ENCODE measurements at regions not wholly inside any gene's neighbourhood (a gene's known extent, or its start where the extent isn't known, plus 50 kb on each side); places are given as distances from the start of the nearest gene placed in this dataset.

GRCh38 chrX:144819406-144819805 is 427.9 kb upstream of the SPANXN1 start:
- H3K4me3 ChIP-seq = no peak overlapping the region
- no peaks in the 10 kb centered on the region for H3K9me3 ChIP-seq
- no peak for DNase-seq
- no peaks in the 10 kb centered on the region for H3K4me1 ChIP-seq
- no peak for TF ChIP-seq CTCF (IDR thresholded peaks at IDR 0.05)
- H3K27ac ChIP-seq = no peak overlapping the region
- intact Hi-C loops (cut with DNase I; ENCODE audit: low total_unique reads) = no loop called here
- no peaks in the 10 kb centered on the region for H3K36me3 ChIP-seq
- H3K27me3 ChIP-seq = no peaks in the 10 kb centered on the region

GRCh38 chrX:144840616-144841015 is 406.7 kb upstream of the SPANXN1 start:
- no peaks in the 10 kb centered on the region for H3K4me1 ChIP-seq
- DNase-seq = no peak
- H3K27ac ChIP-seq = no peak overlapping the region
- no peaks in the 10 kb centered on the region for H3K27me3 ChIP-seq
- H3K36me3 ChIP-seq = no peaks in the 10 kb centered on the region
- H3K4me3 ChIP-seq = no peak overlapping the region
- intact Hi-C loops (cut with DNase I; ENCODE audit: low total_unique reads) = no loop called here
- no peak for TF ChIP-seq CTCF (IDR thresholded peaks at IDR 0.05)
- H3K9me3 ChIP-seq = no peaks in the 10 kb centered on the region

- Histone ChIP-seq H3K27me3 (no peaks in the 10 kb centered on the region), H3K27ac (no peak overlapping the region), H3K9me3 (peaks cover 0 to 14% (median 7%) of the 10 kb centered on the region in 3 donors), H3K4me1 (no peaks in the 10 kb centered on the region), H3K36me3 (no peaks in the 10 kb centered on the region), H3K4me3 (no peak overlapping the region)
- no peak for TF ChIP-seq CTCF (IDR thresholded peaks at IDR 0.05)
- intact Hi-C loops (cut with DNase I; ENCODE audit: low total_unique reads) = no loop called here
- no peak for DNase-seq
Observed at GRCh38 chrX:144849141-144849540, 398.2 kb upstream of the SPANXN1 start.

GRCh38 chrX:144896323-144896722 is 351.0 kb upstream of the SPANXN1 start:
- Histone ChIP-seq H3K36me3 (no peaks in the 10 kb centered on the region), H3K27ac (no peak overlapping the region), H3K27me3 (no peaks in the 10 kb centered on the region), H3K4me3 (no peak overlapping the region), H3K4me1 (no peaks in the 10 kb centered on the region), H3K9me3 (no peaks in the 10 kb centered on the region)
- TF ChIP-seq CTCF (IDR thresholded peaks at IDR 0.05) = peak in 1 of 2 experiments; percentile 13
- intact Hi-C loops (cut with DNase I; ENCODE audit: low total_unique reads) = no loop called here
- DNase-seq = no peak

- no peaks in the 10 kb centered on the region for H3K9me3 ChIP-seq
- no peak overlapping the region for H3K4me3 ChIP-seq
- no peak for TF ChIP-seq CTCF (IDR thresholded peaks at IDR 0.05)
- intact Hi-C loops (cut with DNase I; ENCODE audit: low total_unique reads) = no loop called here
- no peaks in the 10 kb centered on the region for H3K36me3 ChIP-seq
- H3K27me3 ChIP-seq = no peaks in the 10 kb centered on the region
- no peaks in the 10 kb centered on the region for H3K4me1 ChIP-seq
- DNase-seq = no peak
- no peak overlapping the region for H3K27ac ChIP-seq
Observed at GRCh38 chrX:144901521-144901920, 345.8 kb upstream of the SPANXN1 start.

GRCh38 chrX:144916785-144917184 is 330.5 kb upstream of the SPANXN1 start:
- Histone ChIP-seq H3K27me3 (no peaks in the 10 kb centered on the region), H3K4me3 (no peak overlapping the region), H3K4me1 (no peaks in the 10 kb centered on the region), H3K9me3 (no peaks in the 10 kb centered on the region), H3K36me3 (no peaks in the 10 kb centered on the region), H3K27ac (no peak overlapping the region)
- no peak for TF ChIP-seq CTCF (IDR thresholded peaks at IDR 0.05)
- intact Hi-C loops (cut with DNase I; ENCODE audit: low total_unique reads) = no loop called here
- DNase-seq = no peak

All from tibial artery (tissue), 4 donors.